ENCODE measurements at regions not wholly inside any gene's neighbourhood (a gene's known extent, or its start where the extent isn't known, plus 50 kb on each side); places are given as distances from the start of the nearest gene placed in this dataset.

DNA sequence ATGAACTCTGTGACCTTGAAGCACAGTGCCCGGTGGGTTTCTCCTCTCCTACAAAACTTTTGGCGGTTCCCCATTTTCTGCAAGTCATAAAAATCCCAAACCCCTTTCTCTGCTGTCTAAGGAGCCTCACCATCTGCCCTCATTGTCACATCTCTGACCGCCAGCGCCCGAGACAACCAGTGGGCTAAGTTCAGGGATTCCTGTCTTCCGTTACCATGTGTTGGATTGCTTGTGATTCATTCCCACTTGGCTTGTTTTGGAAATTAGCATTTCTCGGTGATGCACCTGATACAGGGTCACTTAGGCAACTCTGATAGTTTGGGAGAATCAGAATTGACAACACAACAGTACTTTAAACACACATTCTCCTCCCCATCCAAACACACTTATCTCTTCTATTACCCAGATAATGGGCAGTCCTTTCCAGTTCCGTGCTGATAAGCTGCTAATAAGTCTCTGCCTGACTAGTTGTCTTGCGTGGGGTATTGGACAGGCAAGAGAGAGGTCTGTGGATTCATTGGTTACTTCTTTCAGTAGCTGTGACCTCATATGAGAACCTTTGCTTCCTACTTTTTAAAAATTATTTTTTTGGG lies 70.0 kb upstream of the KLF4 start:
- DNase-seq (ENCODE audit: low spot score) (no peak), ATAC-seq (ENCODE audit: low read depth) (no peak)
- Histone ChIP-seq H3K27me3 (ENCODE audit: insufficient read depth, poor library complexity, severe bottlenecking) (no peaks in the 10 kb centered on the region), H3K27ac (ENCODE audit: poor library complexity, severe bottlenecking) (no peak overlapping the region), H3K9me3 (ENCODE audit: severe bottlenecking) (no peaks in the 10 kb centered on the region), H3K4me3 (ENCODE audit: severe bottlenecking) (no peak overlapping the region), H3K36me3 (ENCODE audit: low read depth) (no peaks in the 10 kb centered on the region), H3K4me1 (ENCODE audit: insufficient read depth, poor library complexity, severe bottlenecking) (peaks cover 13% of the 10 kb centered on the region)
- TF ChIP-seq, protein P1, sequence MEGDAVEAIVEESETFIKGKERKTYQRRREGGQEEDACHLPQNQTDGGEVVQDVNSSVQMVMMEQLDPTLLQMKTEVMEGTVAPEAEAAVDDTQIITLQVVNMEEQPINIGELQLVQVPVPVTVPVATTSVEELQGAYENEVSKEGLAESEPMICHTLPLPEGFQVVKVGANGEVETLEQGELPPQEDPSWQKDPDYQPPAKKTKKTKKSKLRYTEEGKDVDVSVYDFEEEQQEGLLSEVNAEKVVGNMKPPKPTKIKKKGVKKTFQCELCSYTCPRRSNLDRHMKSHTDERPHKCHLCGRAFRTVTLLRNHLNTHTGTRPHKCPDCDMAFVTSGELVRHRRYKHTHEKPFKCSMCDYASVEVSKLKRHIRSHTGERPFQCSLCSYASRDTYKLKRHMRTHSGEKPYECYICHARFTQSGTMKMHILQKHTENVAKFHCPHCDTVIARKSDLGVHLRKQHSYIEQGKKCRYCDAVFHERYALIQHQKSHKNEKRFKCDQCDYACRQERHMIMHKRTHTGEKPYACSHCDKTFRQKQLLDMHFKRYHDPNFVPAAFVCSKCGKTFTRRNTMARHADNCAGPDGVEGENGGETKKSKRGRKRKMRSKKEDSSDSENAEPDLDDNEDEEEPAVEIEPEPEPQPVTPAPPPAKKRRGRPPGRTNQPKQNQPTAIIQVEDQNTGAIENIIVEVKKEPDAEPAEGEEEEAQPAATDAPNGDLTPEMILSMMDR (IDR thresholded peaks at IDR 0.05; ENCODE audit: poor library complexity, severe bottlenecking): no peak

DNA sequence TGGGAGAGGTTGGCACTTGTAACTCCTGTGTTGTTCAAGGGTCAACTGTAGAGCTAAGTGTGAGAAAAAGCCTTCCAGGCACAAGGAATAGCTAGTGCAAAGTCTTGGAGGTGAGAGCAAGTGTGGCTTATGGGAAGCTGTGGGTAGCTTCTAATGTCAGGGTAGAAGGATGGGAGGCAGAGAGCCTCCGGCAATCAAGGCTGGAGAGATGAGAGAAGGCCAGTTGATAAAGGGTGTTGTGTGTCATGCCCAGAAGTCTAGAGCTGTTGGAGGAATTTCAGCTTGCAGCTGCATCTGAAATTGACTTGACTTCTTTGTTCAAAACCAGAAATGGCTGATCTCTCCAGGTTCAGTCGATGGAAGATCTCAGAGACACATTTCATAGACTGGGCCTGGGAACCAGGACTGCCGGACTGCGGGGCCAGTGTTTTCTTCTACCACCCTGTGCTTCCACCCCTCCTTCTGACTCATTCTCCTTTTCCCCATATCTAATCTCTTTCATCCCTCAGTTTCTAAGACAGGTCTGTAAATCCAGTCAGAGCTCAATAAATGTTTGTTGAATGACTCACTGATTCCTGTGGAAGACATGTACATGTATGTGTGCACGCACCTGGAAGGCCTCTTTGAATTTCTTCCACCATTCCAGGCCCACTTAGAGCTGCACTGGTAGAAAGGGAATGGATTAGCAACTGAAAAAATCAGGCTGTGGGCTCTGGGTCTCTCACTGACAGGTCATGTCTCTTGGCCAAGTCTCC lies 67.8 kb upstream of the KLF4 start:
- TF ChIP-seq, protein P1 (IDR thresholded peaks at IDR 0.05; ENCODE audit: poor library complexity, severe bottlenecking): no peak
- no peak for DNase-seq (ENCODE audit: low spot score)
- peaks cover 13% of the 10 kb centered on the region for H3K4me1 ChIP-seq (ENCODE audit: insufficient read depth, poor library complexity, severe bottlenecking)
- no peaks in the 10 kb centered on the region for H3K9me3 ChIP-seq (ENCODE audit: severe bottlenecking)
- no peak overlapping the region for H3K4me3 ChIP-seq (ENCODE audit: severe bottlenecking)
- H3K27ac ChIP-seq (ENCODE audit: poor library complexity, severe bottlenecking): peak overlapping the region; percentile 6
- no peaks in the 10 kb centered on the region for H3K27me3 ChIP-seq (ENCODE audit: insufficient read depth, poor library complexity, severe bottlenecking)
- ATAC-seq (ENCODE audit: low read depth): peak; percentile 91
- no peaks in the 10 kb centered on the region for H3K36me3 ChIP-seq (ENCODE audit: low read depth)

DNA sequence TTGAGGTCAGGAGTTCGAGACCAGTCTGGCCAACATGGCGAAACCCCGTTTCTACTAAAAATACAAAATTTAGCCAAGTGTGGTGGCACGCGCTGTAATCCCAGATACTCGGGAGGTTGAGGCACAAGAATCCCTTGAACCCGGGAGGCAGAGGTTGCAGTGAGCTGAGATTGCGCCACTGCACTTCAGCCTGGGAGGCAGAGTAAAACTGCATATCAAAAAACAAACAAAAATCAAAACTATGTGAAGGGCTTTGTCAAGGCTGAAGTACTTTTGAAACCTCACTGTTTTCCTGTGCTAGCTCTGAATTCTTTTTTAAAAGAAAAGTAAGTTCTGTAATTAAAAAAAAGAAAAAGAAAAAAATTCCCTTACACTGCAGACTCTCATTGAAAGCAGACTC lies 65.1 kb upstream of the KLF4 start:
- no peak for ATAC-seq (ENCODE audit: low read depth)
- no peak overlapping the region for H3K27ac ChIP-seq (ENCODE audit: poor library complexity, severe bottlenecking)

DNA sequence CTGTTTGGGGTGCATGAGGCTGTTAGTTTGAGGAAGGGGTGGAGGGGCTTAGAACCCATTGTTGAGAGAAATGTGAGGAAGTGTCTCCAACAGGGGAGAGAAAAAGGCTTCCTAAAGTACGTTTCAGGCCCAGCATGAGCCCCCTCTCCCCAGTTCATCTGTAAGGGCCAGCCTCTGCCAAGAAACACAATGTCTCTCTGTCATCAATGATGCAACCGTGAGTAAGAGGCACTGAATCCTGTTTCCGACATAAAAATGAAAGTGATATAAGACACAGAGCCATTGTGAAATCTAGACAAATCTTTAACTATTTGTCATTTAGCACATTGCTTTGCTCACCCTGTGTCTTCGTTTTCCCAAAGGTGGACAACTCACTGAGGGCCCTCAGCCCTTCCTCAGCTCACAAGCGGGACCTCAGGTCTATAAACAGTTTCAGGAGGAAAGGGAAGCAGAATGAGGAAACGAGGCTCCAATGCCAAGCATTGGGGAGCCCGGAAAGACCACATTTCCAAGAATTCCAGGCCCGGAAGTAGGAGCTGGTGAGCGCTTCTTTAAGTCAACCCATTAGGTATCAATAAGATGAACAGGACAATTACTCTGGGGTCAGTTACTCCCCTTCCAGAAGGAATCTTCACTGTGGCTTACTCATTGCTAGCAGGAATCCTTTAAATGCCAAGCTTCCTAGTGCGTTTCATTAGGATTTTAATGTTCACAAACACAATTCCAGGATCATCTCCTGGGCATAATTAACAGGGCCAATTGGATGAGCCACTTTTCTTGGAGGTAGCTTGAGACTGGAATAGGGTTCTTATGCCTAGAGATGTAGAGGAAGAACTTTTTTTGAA lies 59.0 kb upstream of the KLF4 start:
- H3K27me3 ChIP-seq (ENCODE audit: insufficient read depth, poor library complexity, severe bottlenecking): no peaks in the 10 kb centered on the region
- peak overlapping the region; percentile 49 for H3K27ac ChIP-seq (ENCODE audit: poor library complexity, severe bottlenecking)
- peaks cover 17% of the 10 kb centered on the region for H3K4me1 ChIP-seq (ENCODE audit: insufficient read depth, poor library complexity, severe bottlenecking)
- no peak overlapping the region for H3K4me3 ChIP-seq (ENCODE audit: severe bottlenecking)
- DNase-seq (ENCODE audit: low spot score) (no peak), ATAC-seq (ENCODE audit: low read depth) (peak; percentile 88)
- no peaks in the 10 kb centered on the region for H3K9me3 ChIP-seq (ENCODE audit: severe bottlenecking)
- H3K36me3 ChIP-seq (ENCODE audit: low read depth): no peaks in the 10 kb centered on the region
- TF ChIP-seq, protein P1 (IDR thresholded peaks at IDR 0.05; ENCODE audit: poor library complexity, severe bottlenecking): no peak

More for the DNA sequence above, 65.1 kb upstream of the KLF4 start:
- TF ChIP-seq, protein P1 (IDR thresholded peaks at IDR 0.05; ENCODE audit: poor library complexity, severe bottlenecking): no peak
- no peak for DNase-seq (ENCODE audit: low spot score)
- peaks cover 13% of the 10 kb centered on the region for H3K4me1 ChIP-seq (ENCODE audit: insufficient read depth, poor library complexity, severe bottlenecking)
- H3K36me3 ChIP-seq (ENCODE audit: low read depth): no peaks in the 10 kb centered on the region
- H3K27me3 ChIP-seq (ENCODE audit: insufficient read depth, poor library complexity, severe bottlenecking): no peaks in the 10 kb centered on the region
- H3K4me3 ChIP-seq (ENCODE audit: severe bottlenecking): no peak overlapping the region
- no peaks in the 10 kb centered on the region for H3K9me3 ChIP-seq (ENCODE audit: severe bottlenecking)

Data from RWPE2 (cell line).